ENCODE measurements at regions not wholly inside any gene's neighbourhood (a gene's known extent, or its start where the extent isn't known, plus 50 kb on each side); places are given as distances from the start of the nearest gene placed in this dataset.
"Not testable (repeated sequence)": the region's sequence is repeated elsewhere in the genome, so short reads cannot be mapped to it uniquely, and the experiment has no call there.

DNA sequence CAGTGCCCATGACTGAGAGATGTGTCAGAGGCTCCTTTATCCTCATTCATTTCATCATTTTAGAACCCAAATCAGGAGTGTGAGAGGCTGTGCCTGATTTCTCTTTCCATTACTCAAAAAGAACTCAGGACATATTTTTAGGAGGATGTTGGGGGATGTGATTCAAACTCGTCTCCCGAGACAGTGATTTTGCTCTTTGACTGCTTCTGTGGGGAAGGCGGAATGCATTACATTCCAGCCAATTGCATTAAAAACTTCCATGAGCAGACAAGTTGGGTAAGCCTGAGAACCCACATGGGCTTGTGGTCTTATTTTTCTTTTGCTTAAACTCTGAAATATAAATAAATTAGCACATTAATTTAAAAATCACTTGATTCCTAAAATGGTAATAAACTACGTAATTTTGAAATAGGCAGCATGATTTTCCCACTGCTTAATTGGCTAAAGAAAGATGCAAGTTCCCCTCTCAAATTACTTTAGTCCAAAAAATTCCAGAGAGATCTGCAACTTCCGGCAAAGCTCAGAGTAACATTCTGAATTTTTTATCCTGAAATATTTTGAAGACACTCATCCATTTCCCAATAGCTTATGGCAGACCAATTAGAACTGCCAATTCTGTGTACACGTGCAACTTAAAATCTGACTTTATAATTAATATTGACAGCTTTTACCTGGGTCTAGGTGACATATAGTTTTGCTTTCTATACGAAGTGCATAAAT, 185.6 kb downstream of the C7orf25 start:
- H3K4me1 ChIP-seq = no peaks in the 10 kb centered on the region
- no peak overlapping the region for H3K4me3 ChIP-seq (ENCODE audit: low read depth, low read length)
- H3K27me3 ChIP-seq = no peaks in the 10 kb centered on the region
- TF ChIP-seq, protein P1, sequence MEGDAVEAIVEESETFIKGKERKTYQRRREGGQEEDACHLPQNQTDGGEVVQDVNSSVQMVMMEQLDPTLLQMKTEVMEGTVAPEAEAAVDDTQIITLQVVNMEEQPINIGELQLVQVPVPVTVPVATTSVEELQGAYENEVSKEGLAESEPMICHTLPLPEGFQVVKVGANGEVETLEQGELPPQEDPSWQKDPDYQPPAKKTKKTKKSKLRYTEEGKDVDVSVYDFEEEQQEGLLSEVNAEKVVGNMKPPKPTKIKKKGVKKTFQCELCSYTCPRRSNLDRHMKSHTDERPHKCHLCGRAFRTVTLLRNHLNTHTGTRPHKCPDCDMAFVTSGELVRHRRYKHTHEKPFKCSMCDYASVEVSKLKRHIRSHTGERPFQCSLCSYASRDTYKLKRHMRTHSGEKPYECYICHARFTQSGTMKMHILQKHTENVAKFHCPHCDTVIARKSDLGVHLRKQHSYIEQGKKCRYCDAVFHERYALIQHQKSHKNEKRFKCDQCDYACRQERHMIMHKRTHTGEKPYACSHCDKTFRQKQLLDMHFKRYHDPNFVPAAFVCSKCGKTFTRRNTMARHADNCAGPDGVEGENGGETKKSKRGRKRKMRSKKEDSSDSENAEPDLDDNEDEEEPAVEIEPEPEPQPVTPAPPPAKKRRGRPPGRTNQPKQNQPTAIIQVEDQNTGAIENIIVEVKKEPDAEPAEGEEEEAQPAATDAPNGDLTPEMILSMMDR (IDR thresholded peaks at IDR 0.05; ENCODE audit: low read depth, low read length) = no peak
- no peaks in the 10 kb centered on the region for H3K36me3 ChIP-seq
- DNase-seq = no peak
- H3K9me3 ChIP-seq = no peaks in the 10 kb centered on the region

DNA sequence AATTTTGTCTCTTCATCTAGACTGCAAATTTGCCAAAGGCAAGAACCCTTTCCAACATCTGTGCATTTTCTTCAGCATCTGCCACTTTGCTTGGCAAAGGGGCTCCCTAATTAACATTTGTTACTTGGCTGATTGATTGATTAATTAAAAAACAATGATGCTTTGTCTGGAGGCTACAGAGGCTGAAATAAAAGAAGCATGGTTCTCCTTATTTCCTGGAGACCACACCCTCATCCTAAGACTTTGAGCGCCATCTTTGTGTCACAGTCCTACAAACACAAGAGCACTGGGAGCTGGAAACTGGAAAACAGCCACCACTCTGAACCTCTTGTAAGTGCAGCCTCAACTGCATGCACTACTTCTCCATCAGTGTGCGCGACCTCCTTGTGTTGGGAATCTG, 189.2 kb downstream of the C7orf25 start:
- no peaks in the 10 kb centered on the region for H3K9me3 ChIP-seq
- no peak for DNase-seq
- H3K27me3 ChIP-seq = no peaks in the 10 kb centered on the region
- no peaks in the 10 kb centered on the region for H3K4me1 ChIP-seq
- no peaks in the 10 kb centered on the region for H3K36me3 ChIP-seq
- H3K4me3 ChIP-seq (ENCODE audit: low read depth, low read length) = no peak overlapping the region
- TF ChIP-seq, protein P1 (IDR thresholded peaks at IDR 0.05; ENCODE audit: low read depth, low read length) = no peak

DNA sequence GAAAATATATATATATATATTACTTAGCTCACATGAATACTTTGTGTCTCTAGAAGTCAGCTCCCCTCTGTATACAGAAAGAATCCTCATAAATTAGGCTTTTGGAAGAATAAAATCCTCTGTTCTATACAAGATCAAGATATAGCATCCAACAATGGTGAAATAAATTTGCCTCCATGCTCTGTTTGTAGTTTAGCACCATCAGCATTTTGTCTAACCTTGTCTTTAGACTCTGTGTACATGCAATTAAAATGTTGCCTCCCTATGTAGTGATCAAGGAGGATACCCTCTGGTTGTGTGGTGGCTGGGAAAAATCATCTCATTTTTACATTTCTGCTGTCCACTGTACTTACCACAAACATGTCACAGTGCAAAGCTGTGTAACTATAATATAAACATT, 189.7 kb downstream of the C7orf25 start:
- Histone ChIP-seq H3K27me3 (no peaks in the 10 kb centered on the region), H3K4me3 (ENCODE audit: low read depth, low read length) (no peak overlapping the region), H3K36me3 (no peaks in the 10 kb centered on the region), H3K4me1 (no peaks in the 10 kb centered on the region), H3K9me3 (no peaks in the 10 kb centered on the region)
- no peak for DNase-seq
- TF ChIP-seq, protein P1 (IDR thresholded peaks at IDR 0.05; ENCODE audit: low read depth, low read length) = no peak

DNA sequence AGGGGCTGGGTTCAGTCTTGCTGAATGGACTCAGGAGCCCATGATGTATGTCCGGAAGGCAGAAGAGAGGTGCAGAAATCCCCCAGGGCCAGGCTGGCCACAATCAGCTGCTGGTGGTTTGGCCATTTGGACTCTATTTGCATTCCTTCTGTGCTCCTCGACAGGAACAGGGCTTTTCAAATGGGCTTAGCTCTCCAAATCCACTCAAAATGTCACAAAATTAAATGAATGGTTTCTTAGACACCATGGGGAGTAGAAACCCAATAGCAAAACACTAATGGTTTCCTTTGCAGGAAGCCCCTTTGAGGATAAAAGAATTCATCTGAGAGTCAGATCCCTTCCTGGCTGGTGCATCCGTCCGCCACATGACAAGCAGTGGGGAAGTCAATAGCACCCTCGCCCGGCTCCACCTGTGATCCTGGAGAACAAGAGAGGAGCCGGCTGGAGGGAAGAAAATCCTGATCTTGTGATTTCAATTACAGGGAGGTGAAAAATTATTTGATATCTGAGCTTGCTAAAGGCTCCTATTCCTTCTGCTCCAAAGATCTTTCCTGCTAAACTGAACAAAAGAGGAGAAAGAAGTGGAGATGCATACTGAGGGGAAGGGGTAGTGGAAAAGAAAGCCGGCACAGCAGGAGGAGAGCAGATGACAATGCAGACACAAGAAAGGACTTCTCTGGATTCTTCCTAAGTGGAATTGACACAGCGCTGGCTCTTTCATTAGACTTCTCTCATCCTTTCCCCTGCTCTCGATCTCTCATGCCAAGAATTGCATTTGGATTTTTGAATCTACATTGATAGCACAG, 190.7 kb downstream of the C7orf25 start:
- H3K9me3 ChIP-seq = no peaks in the 10 kb centered on the region; the same call in 1 of the 2 replicates
- H3K36me3 ChIP-seq = no peaks in the 10 kb centered on the region
- no peak for DNase-seq
- TF ChIP-seq, protein P1 (IDR thresholded peaks at IDR 0.05; ENCODE audit: low read depth, low read length) = no peak
- H3K4me3 ChIP-seq (ENCODE audit: low read depth, low read length) = no peak overlapping the region
- no peaks in the 10 kb centered on the region for H3K4me1 ChIP-seq
- H3K27me3 ChIP-seq = no peaks in the 10 kb centered on the region

DNA sequence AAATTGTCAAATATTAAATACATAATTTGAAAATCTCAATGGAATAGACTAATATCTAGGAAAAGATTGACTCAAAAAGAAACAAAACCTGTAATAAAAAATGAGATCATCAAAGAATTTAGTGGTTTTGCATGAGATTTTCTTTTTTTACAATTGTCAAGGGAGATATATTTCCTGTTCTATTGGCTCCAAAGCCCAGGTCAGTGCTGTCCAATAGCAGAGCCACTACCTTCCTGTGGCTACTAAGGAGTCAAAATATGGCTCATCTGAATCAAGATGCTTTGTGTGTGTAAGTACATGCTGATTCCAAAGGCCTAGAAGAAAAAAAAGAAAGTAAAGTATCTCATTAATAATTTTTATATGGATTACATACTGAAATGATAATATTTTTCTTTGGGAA, 191.9 kb downstream of the C7orf25 start:
- DNase-seq = no peak
- no peaks in the 10 kb centered on the region; the same call in 1 of the 2 replicates for H3K9me3 ChIP-seq
- TF ChIP-seq, protein P1 (IDR thresholded peaks at IDR 0.05; ENCODE audit: low read depth, low read length) = no peak
- H3K36me3 ChIP-seq = no peaks in the 10 kb centered on the region
- no peaks in the 10 kb centered on the region for H3K4me1 ChIP-seq
- H3K4me3 ChIP-seq (ENCODE audit: low read depth, low read length) = no peak overlapping the region
- H3K27me3 ChIP-seq = no peaks in the 10 kb centered on the region

DNA sequence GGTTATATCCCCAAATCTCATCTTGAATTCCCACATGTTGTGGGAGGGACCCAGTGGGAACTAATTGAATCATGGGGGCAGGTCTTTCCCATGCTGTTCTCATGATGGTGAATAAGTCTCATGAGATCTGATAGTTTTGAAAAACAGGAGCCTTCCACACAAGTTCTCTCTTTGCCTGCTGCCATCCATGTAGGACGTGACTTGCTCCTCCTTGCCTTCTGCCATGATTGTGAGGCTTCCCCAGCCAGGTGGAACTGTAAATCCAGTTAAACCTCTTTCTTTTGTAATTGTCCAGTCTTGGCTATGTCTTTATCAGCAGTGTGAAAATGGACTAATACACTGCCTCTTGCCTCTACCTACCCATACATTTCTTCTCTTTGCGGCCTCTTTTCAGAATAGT, 193.4 kb downstream of the C7orf25 start:
- DNase-seq; H3K4me1 ChIP-seq; H3K9me3 ChIP-seq; H3K27me3 ChIP-seq; H3K4me3 ChIP-seq (ENCODE audit: low read depth, low read length); H3K36me3 ChIP-seq: not testable (repeated sequence)
